Peyer's patch (tissue), 4 donors: ENCODE measurements at regions not wholly inside any gene's neighbourhood (a gene's known extent, or its start where the extent isn't known, plus 50 kb on each side); places are given as distances from the start of the nearest gene placed in this dataset.

Experiments
- CTCF ChIP-seq, 6 experiments: fragments of 450-650 bp in 4 of 6; fragments of 200-600 bp in 2 of 6; sonication (generic) in 1 of 6; IDR thresholded peaks; one replicate each; pipeline ENCODE4 v1.5.1; 2017 to 2019; ENCODE audit warnings: antibody characterized with exemption in 6 of 6, mild to moderate bottlenecking in 3 of 6, moderate library complexity in 1 of 6
- POLR2A ChIP-seq, 2 donors: fragments of 450-650 bp; IDR thresholded peaks; one replicate each; pipeline ENCODE4 v1.5.1; 2017; ENCODE audit warnings: antibody characterized with exemption in 2 of 2, mild to moderate bottlenecking in 2 of 2, moderate library complexity in 2 of 2

GRCh38 chr12:94832105-94832504 is 171.4 kb downstream of the NDUFA12 start:
- TF ChIP-seq CTCF (IDR thresholded peaks at IDR 0.05) (no peak), POLR2A (IDR thresholded peaks at IDR 0.05) (no peak)
